Tibial nerve (tissue), 4 donors: ENCODE measurements at regions not wholly inside any gene's neighbourhood (a gene's known extent, or its start where the extent isn't known, plus 50 kb on each side); places are given as distances from the start of the nearest gene placed in this dataset.
A peak's percentile ranks its signal among the peaks of the same experiment; 100 is the strongest.

ENCODE experiments used
- DNase-seq, 2 donors: peaks; one replicate each; pipeline ENCODE4 v3.0.0-alpha.2; 2019; ENCODE audit warnings: low spot score in 2 of 2
- H3K27ac ChIP-seq, 4 donors: fragments of 200-600 bp; sonication (generic) in 3 of 4; one replicate each; pipeline ENCODE4 v1.5.1; 2017 to 2019; ENCODE audit warnings: mild to moderate bottlenecking in 1 of 4
- H3K27me3 ChIP-seq, 2 donors: fragments of 200-600 bp; sonication (generic) in 1 of 2; one replicate each; pipeline versions ENCODE4 v1.5.1 to v1.6.0; 2017 to 2019
- H3K36me3 ChIP-seq, 3 donors: fragments of 200-600 bp; sonication (generic); one replicate each; pipeline ENCODE4 v1.5.1; 2018 to 2019
- H3K4me1 ChIP-seq, 4 donors: fragments of 200-600 bp; sonication (generic) in 3 of 4; one replicate each; pipeline ENCODE4 v1.5.1; 2017 to 2019
- H3K4me3 ChIP-seq, 4 donors: fragments of 200-600 bp; sonication (generic) in 3 of 4; one replicate each; pipeline ENCODE4 v1.5.1; 2017 to 2019; ENCODE audit warnings: mild to moderate bottlenecking in 1 of 4, moderate library complexity in 1 of 4
- H3K9me3 ChIP-seq, 4 donors: fragments of 200-600 bp; sonication (generic) in 3 of 4; one replicate each; pipeline ENCODE4 v1.5.1; 2017 to 2019
- EP300 ChIP-seq, 2 donors: sonication (generic); formaldehyde crosslinking; IDR thresholded peaks; one replicate each; pipeline ENCODE4 v1.6.1; 2017; ENCODE audit warnings: antibody characterized with exemption in 2 of 2, mild to moderate bottlenecking in 1 of 2
- POLR2A ChIP-seq, 2 donors: fragments of 450-650 bp; IDR thresholded peaks; one replicate each; pipeline ENCODE4 v1.6.1; 2017; ENCODE audit warnings: antibody characterized with exemption in 2 of 2, mild to moderate bottlenecking in 2 of 2, moderate library complexity in 2 of 2
- WGBS, 2 donors: methylation state at CpG; one replicate each; pipeline ENCODE4 v1.1.5; 2018; 5-methylcytosine and 5-hydroxymethylcytosine counted together
- TF ChIP-seq, protein P1 (sequence below), 5 experiments: fragments of 200-600 bp in 3 of 5; fragments of 450-650 bp in 2 of 5; sonication (generic) in 3 of 5; IDR thresholded peaks; one replicate each; pipeline ENCODE4 v1.5.1; 2016 to 2019; ENCODE audit warnings: antibody characterized with exemption in 5 of 5, mild to moderate bottlenecking in 3 of 5, moderate library complexity in 2 of 5

DNA sequence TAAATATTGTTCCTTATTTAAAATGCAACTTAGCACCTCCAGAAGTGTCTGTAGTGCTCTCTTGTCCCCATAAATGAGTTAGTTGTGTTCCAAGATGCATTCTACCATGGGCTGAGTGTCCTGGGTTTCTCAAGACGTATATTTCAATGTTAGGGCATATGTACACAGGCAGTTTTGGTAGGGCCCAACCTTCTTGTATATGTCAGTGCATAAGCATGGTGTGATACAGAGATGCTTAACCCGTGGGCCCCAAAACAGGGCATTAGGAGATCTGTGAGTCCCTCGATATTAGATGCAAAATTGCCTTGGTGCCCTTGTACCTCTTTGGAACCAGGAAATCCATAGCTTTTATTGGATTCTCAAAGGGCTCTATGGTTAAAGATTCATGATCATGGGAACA lies 91.5 kb upstream of the HIVEP1 start:
- Histone ChIP-seq H3K36me3 (no peaks in the 10 kb centered on the region), H3K4me1 (peaks cover 0 to 30% (median 2%) of the 10 kb centered on the region in 4 donors), H3K4me3 (no peak overlapping the region), H3K9me3 (no peaks in the 10 kb centered on the region), H3K27ac (no peak overlapping the region), H3K27me3 (no peaks in the 10 kb centered on the region)
- no peak for DNase-seq
- WGBS, 2 donors: 91 to 97% methylated on average over 3 of the region's 3 CpGs
- TF ChIP-seq EP300 (IDR thresholded peaks at IDR 0.05) (no peak), POLR2A (IDR thresholded peaks at IDR 0.05) (no peak)
- TF ChIP-seq, protein P1, sequence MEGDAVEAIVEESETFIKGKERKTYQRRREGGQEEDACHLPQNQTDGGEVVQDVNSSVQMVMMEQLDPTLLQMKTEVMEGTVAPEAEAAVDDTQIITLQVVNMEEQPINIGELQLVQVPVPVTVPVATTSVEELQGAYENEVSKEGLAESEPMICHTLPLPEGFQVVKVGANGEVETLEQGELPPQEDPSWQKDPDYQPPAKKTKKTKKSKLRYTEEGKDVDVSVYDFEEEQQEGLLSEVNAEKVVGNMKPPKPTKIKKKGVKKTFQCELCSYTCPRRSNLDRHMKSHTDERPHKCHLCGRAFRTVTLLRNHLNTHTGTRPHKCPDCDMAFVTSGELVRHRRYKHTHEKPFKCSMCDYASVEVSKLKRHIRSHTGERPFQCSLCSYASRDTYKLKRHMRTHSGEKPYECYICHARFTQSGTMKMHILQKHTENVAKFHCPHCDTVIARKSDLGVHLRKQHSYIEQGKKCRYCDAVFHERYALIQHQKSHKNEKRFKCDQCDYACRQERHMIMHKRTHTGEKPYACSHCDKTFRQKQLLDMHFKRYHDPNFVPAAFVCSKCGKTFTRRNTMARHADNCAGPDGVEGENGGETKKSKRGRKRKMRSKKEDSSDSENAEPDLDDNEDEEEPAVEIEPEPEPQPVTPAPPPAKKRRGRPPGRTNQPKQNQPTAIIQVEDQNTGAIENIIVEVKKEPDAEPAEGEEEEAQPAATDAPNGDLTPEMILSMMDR (IDR thresholded peaks at IDR 0.05): no peak

DNA sequence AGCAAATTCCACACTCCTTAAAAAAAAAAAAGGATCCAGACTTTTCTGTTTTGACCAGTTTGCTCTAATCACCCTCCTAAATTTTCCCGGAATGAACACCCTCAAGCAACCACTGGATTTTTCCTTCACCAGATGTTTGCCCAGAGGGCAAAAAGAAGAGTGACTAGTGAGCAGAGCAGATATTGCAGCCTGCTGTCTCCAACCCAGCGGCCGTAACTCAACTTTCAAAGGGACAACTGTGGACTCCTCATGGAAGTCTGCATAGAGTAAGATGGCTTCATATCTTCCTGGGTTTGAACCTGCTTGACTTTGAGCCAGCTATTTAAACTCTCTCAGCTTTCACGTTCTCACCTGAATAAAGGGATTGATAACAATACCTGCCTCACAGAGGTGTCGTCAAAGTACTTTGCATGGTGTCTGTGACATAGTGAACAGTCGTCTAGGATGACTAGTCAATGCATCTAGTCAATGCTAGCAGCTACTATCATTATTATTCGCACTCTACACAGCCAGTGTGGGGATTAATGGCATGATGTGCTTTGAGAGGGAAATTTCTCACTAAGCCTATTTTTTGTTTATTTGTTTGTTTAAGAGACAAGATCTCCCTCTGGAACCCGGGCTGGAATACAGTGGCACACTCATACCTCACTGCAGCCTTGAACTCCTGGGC lies 92.2 kb upstream of the HIVEP1 start:
- WGBS, 2 donors: 92 to 95% methylated on average over 8 of the region's 8 CpGs
- Histone ChIP-seq H3K27ac (no peak overlapping the region), H3K4me1 (peaks cover 0 to 30% (median 2%) of the 10 kb centered on the region in 4 donors), H3K4me3 (no peak overlapping the region), H3K36me3 (no peaks in the 10 kb centered on the region), H3K27me3 (no peaks in the 10 kb centered on the region), H3K9me3 (no peaks in the 10 kb centered on the region)
- TF ChIP-seq EP300 (IDR thresholded peaks at IDR 0.05) (no peak), POLR2A (IDR thresholded peaks at IDR 0.05) (no peak)
- TF ChIP-seq, protein P1 (IDR thresholded peaks at IDR 0.05): no peak
- no peak for DNase-seq

DNA sequence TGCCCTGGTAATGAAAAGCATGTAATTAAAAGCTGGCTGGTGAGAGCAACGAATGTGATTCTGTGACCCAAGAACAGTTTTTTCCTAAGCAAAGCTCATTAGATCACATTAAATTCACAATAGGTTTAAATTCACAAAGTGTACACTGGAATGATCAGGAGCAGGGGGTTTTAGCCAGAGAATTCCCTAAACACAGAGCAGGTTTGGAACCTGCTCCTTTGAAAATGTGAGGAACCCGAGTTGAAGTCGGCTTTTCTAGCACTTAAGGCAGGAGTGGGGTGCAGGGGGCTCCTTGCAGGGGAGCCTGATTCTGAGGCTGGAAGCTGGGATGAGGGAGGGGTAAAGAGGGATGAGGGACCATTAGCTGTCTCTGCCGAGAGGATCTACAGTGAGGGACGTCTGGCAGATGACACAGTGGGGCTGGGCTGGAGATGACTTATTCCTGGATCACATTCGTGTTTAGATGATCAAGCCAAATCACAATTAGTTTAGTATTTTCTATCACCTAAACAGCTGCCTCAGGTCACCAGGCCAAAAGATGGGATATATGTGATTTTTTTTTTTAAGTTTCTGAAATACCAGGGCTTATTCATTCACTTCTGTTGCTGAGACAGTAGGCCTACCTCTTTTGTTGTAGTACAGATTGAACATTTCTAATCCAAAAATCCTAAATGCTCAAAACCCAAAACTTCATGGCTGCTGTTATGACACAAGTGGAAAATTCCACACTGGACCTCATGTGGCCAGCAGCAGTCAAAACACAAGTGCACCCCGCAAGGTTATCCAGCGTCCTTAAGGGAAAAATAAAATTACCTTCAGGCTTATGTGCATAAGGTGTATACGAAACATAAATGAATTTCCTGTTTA lies 93.1 kb upstream of the HIVEP1 start:
- H3K4me3 ChIP-seq: no peak overlapping the region
- H3K9me3 ChIP-seq: no peaks in the 10 kb centered on the region
- H3K27me3 ChIP-seq: no peaks in the 10 kb centered on the region
- H3K27ac ChIP-seq: peak overlapping the region in 2 of 4 donors; percentile 12 to 25
- no peak for DNase-seq
- no peak for TF ChIP-seq POLR2A (IDR thresholded peaks at IDR 0.05)
- TF ChIP-seq, protein P1 (IDR thresholded peaks at IDR 0.05): no peak
- no peak for TF ChIP-seq EP300 (IDR thresholded peaks at IDR 0.05)
- H3K36me3 ChIP-seq: no peaks in the 10 kb centered on the region
- H3K4me1 ChIP-seq: peaks cover 0 to 30% (median 2%) of the 10 kb centered on the region in 4 donors
- 52 to 55% methylated on average over 9 of the region's 9 CpGs for WGBS, 2 donors

DNA sequence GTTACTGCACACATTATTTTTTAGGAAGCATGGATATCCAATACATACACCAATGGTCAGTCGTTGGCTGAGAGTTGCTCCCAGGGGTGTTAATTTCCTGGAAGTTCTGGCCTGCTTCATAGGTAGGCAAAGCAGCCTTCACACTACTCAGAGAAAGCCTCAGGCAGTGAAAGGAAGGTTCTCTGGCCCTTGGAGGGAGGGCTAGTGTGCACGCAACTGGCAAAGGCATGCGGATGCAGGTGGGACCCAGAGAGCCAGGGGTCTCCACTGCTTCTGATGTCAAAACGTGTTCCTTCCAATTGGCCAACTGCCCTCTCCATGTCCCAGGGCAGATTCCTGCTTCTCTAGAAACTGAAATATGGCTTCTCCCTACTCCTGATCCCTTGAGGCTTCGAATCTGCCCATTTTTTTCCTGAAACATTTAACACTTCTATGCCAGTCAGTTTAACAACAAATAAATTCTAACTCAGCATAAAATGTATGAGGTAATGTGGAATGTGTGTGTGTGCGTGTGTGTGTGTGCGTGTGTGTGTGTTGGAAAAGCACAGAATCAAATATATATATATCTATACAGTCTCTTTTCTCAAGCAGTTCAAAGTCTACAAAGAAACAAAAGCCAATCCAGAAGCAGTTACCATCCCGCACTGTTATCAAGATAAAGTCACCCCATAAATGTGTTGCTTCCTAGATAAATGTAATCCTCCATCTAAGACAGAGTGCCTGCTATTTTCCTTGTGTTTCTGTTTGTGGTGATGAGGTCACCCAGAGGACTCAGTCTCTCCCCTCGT lies 94.0 kb upstream of the HIVEP1 start:
- Histone ChIP-seq H3K4me1 (peaks cover 0 to 30% (median 2%) of the 10 kb centered on the region in 4 donors), H3K27ac (peak overlapping the region in 2 of 4 donors; percentile 12 to 25), H3K27me3 (no peaks in the 10 kb centered on the region), H3K9me3 (no peaks in the 10 kb centered on the region), H3K36me3 (no peaks in the 10 kb centered on the region), H3K4me3 (no peak overlapping the region)
- 46 to 48% methylated on average over 9 of the region's 9 CpGs for WGBS, 2 donors
- DNase-seq: no peak
- TF ChIP-seq, protein P1 (IDR thresholded peaks at IDR 0.05): no peak
- TF ChIP-seq EP300 (IDR thresholded peaks at IDR 0.05): no peak
- no peak for TF ChIP-seq POLR2A (IDR thresholded peaks at IDR 0.05)
